ENCODE measurements at regions not wholly inside any gene's neighbourhood (a gene's known extent, or its start where the extent isn't known, plus 50 kb on each side); places are given as distances from the start of the nearest gene placed in this dataset.
A peak's percentile ranks its signal among the peaks of the same experiment; 100 is the strongest.

GRCh38 chr17:53736516-53737240 is 86.0 kb upstream of the KIF2B start:
- ChIA-PET POLR2A (no interaction called here), CTCF (no interaction called here)
- DNase-seq (ENCODE audit: low read depth, low spot score), result no peak
- TF ChIP-seq, protein P1, sequence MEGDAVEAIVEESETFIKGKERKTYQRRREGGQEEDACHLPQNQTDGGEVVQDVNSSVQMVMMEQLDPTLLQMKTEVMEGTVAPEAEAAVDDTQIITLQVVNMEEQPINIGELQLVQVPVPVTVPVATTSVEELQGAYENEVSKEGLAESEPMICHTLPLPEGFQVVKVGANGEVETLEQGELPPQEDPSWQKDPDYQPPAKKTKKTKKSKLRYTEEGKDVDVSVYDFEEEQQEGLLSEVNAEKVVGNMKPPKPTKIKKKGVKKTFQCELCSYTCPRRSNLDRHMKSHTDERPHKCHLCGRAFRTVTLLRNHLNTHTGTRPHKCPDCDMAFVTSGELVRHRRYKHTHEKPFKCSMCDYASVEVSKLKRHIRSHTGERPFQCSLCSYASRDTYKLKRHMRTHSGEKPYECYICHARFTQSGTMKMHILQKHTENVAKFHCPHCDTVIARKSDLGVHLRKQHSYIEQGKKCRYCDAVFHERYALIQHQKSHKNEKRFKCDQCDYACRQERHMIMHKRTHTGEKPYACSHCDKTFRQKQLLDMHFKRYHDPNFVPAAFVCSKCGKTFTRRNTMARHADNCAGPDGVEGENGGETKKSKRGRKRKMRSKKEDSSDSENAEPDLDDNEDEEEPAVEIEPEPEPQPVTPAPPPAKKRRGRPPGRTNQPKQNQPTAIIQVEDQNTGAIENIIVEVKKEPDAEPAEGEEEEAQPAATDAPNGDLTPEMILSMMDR (IDR thresholded peaks at IDR 0.05; ENCODE audit: insufficient read depth, low read length, missing control alignments), result no peak
- H3K4me3 ChIP-seq (ENCODE audit: low read depth, low read length), result no peak overlapping the region

DNA sequence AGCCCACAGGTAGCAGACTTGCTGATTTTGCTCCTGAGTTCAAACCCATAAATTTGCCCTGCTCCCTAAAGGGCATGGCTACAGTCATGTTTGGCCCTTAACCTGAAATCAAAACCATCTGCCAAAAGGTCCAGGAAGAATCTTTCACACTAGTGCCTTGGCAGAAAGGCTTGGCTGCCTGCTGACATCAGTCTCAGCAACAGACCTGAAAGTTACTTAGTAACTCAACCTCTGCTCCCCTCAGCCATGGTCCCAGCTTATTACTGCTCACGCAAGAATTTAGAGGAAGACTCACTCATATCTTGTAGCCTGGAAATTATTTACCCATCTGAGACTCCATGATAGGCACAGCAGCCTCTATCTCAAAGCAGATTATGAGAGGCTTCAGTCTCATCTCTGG is 98.0 kb upstream of the KIF2B start:
- POLR2A ChIA-PET, result no interaction called here
- CTCF ChIA-PET, result no interaction called here
- TF ChIP-seq, protein P1 (IDR thresholded peaks at IDR 0.05; ENCODE audit: insufficient read depth, low read length, missing control alignments), result no peak
- DNase-seq (ENCODE audit: low read depth, low spot score), result no peak
- H3K4me3 ChIP-seq (ENCODE audit: low read depth, low read length), result no peak overlapping the region

DNA sequence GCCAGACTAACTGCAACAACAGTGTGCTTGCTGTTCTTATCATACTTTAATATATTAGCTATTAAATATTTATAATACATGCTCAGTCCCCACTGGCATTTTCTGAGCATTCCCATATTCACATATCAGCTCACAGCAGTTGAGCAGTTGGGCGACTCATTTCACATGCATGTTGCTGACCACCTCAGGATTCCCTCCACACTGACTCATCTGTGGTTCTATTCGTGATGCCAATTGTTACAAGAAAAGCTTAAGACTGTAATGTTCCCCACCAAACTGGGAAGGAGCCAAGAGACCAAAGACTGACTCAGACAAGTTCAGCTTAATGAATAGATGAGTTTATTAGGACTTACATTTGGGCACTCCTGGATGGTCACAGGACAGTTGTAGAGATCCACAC is 100.3 kb upstream of the KIF2B start:
- DNase-seq (ENCODE audit: low read depth, low spot score), result peak; percentile 96
- POLR2A ChIA-PET, result interaction anchor here (0.6 kb wide), 1 partner anchor 96 kb away, joined by 3 read pairs; no protein-coding TSS in a partner anchor
- TF ChIP-seq, protein P1 (IDR thresholded peaks at IDR 0.05; ENCODE audit: insufficient read depth, low read length, missing control alignments), result no peak
- no peak overlapping the region for H3K4me3 ChIP-seq (ENCODE audit: low read depth, low read length)
- CTCF ChIA-PET, result no interaction called here

GRCh38 chr17:53721101-53721500 is 101.6 kb upstream of the KIF2B start:
- TF ChIP-seq, protein P1 (IDR thresholded peaks at IDR 0.05; ENCODE audit: insufficient read depth, low read length, missing control alignments), result no peak
- ChIA-PET CTCF (no interaction called here), POLR2A (no interaction called here)
- DNase-seq (ENCODE audit: low read depth, low spot score), result no peak
- H3K4me3 ChIP-seq (ENCODE audit: low read depth, low read length), result no peak overlapping the region

DNA sequence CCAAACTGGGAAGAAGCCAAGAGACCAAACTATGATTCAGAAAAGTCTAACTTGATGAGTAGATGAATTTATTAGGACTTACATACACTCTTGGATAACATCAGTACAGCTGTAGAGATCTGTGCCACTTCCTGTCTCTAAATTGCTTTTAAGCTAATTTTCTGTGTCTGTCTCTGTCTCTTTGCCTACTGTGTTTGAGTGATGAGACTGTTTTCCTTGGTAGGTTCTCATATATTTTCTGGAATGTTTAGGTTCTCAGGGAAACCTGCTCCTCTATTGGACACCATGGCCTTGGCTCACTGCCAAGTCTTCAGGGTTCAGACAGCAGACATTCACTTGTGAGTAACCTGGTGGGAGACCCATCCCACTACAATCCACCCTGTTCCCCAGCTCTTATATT is 103.5 kb upstream of the KIF2B start:
- TF ChIP-seq, protein P1 (IDR thresholded peaks at IDR 0.05; ENCODE audit: insufficient read depth, low read length, missing control alignments), result no peak
- no peak overlapping the region for H3K4me3 ChIP-seq (ENCODE audit: low read depth, low read length)
- DNase-seq (ENCODE audit: low read depth, low spot score), result no peak
- POLR2A ChIA-PET, result no interaction called here
- CTCF ChIA-PET, result no interaction called here

- ChIA-PET CTCF (no interaction called here), POLR2A (no interaction called here)
- no peak for DNase-seq (ENCODE audit: low read depth, low spot score)
- TF ChIP-seq, protein P1 (IDR thresholded peaks at IDR 0.05; ENCODE audit: insufficient read depth, low read length, missing control alignments), result no peak
- no peak overlapping the region for H3K4me3 ChIP-seq (ENCODE audit: low read depth, low read length)
These were observed 115.2 kb upstream of the KIF2B start for GRCh38 chr17:53707566-53707965.

Data from AG04449 (cell line).